Prostate gland (tissue), 2 donors: ENCODE measurements at regions not wholly inside any gene's neighbourhood (a gene's known extent, or its start where the extent isn't known, plus 50 kb on each side); places are given as distances from the start of the nearest gene placed in this dataset.

Source experiments
- DNase-seq: peaks from one replicate; pipeline ENCODE4 v3.0.0-alpha.2; 2019; ENCODE audit warnings: low spot score
- H3K27ac ChIP-seq, 2 donors: fragments of 200-600 bp; sonication (generic); 2 replicates each; pipeline ENCODE4 v1.5.1; 2017 to 2019
- H3K27me3 ChIP-seq: fragments of 200-600 bp; sonication (generic); replicated peaks from 2 replicates; pipeline ENCODE4 v1.5.1; 2019; ENCODE audit not compliant: insufficient read depth
- H3K36me3 ChIP-seq, 2 donors: fragments of 200-600 bp; sonication (generic); 1 replicate in 1 of 2; 2 replicates in 1 of 2; pipeline versions ENCODE4 v1.5.1 to v1.8.1; 2017 to 2019
- H3K4me1 ChIP-seq: fragments of 200-600 bp; sonication (generic); replicated peaks from 2 replicates; pipeline ENCODE4 v1.5.1; 2019
- H3K4me3 ChIP-seq, 2 donors: fragments of 200-600 bp; sonication (generic); 2 replicates each; pipeline ENCODE4 v1.5.1; 2017 to 2019
- H3K9me3 ChIP-seq: fragments of 200-600 bp; sonication (generic); 2 replicates; pipeline ENCODE4 v1.5.1; 2017
- POLR2A ChIP-seq: fragments of 450-650 bp; IDR thresholded peaks from one replicate; pipeline ENCODE4 v1.6.1; 2016; ENCODE audit warnings: antibody characterized with exemption, mild to moderate bottlenecking
- POLR2AphosphoS5 ChIP-seq: sonication (generic); formaldehyde crosslinking; IDR thresholded peaks from one replicate; pipeline ENCODE4 v1.6.1; 2017; ENCODE audit warnings: antibody characterized with exemption
- WGBS: methylation state at CpG from one replicate; pipeline ENCODE4 v1.1.5; 2018; 5-methylcytosine and 5-hydroxymethylcytosine counted together
- intact Hi-C: fragments of 100-400 bp; cut with DNase I; formaldehyde crosslinking; loops from one replicate; pipeline ENCODE4 v1.14.2; 2022
- TF ChIP-seq, protein P1 (sequence below), 4 experiments: fragments of 200-600 bp in 2 of 4; fragments of 450-650 bp in 2 of 4; sonication (generic) in 2 of 4; IDR thresholded peaks; 1 replicate in 3 of 4; 2 replicates in 1 of 4; pipeline ENCODE4 v1.5.1; 2016 to 2019; ENCODE audit warnings: antibody characterized with exemption in 4 of 4, mild to moderate bottlenecking in 2 of 4, moderate library complexity in 2 of 4

DNA sequence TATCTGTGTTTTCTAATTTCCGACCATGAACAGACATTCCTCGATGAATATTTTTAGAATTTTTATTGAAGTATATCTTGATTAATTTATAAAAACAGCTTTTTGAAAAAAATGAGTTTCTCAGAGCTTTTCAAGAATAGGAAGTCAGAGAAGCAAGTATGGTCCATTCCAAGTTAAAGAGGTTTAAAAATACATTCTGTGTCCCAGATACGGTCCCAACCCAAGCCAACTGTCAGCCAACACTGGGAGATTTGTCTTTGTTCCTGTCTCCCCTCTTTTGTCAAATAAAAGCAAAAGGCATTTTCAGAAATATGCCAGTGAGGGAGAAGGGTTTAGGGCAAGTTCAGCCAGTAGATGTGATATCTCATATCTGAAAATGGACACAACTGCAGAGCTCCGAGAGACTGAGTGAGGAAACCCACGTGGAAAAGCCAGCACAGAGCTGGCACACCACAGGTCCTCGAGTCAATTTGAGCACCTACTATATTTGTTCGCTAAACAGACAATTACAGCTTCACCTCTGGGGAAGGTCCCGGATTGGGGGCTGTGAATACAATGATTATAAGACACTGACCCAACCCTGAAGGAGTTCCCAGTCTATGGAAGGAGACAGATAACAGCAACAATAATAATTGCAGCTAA, 59.8 kb downstream of the C11orf91 start:
- Histone ChIP-seq H3K9me3 (no peaks in the 10 kb centered on the region), H3K4me1 (no peaks in the 10 kb centered on the region), H3K27me3 (no peaks in the 10 kb centered on the region), H3K4me3 (no peak overlapping the region), H3K36me3 (no peaks in the 10 kb centered on the region), H3K27ac (no peak overlapping the region)
- intact Hi-C loops, result no loop called here
- DNase-seq, result no peak
- WGBS, result 32% methylated on average over 8 of the region's 8 CpGs
- TF ChIP-seq POLR2AphosphoS5 (no peak), POLR2A (no peak)
- TF ChIP-seq, protein P1, sequence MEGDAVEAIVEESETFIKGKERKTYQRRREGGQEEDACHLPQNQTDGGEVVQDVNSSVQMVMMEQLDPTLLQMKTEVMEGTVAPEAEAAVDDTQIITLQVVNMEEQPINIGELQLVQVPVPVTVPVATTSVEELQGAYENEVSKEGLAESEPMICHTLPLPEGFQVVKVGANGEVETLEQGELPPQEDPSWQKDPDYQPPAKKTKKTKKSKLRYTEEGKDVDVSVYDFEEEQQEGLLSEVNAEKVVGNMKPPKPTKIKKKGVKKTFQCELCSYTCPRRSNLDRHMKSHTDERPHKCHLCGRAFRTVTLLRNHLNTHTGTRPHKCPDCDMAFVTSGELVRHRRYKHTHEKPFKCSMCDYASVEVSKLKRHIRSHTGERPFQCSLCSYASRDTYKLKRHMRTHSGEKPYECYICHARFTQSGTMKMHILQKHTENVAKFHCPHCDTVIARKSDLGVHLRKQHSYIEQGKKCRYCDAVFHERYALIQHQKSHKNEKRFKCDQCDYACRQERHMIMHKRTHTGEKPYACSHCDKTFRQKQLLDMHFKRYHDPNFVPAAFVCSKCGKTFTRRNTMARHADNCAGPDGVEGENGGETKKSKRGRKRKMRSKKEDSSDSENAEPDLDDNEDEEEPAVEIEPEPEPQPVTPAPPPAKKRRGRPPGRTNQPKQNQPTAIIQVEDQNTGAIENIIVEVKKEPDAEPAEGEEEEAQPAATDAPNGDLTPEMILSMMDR (IDR thresholded peaks at IDR 0.05), result no peak

DNA sequence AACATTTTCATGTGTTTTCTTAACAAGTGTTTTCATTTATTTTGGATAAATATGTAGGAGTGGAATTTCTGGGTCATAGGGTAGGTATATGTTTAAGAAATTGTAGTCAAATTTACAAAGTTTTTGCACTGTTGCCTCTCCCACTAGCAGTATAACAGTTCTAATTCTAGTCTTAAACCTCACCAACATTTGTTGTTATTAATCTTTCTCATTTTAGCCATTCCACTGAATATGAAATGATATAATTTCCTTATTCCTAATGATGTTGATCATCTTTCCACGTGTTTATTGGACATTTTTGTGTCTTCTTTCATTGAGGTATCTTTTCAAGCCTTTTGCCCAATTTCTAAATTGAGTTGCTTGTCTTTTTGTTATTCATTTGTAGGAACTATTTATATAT, 62.0 kb downstream of the C11orf91 start:
- no peaks in the 10 kb centered on the region for H3K9me3 ChIP-seq
- no peak overlapping the region for H3K4me3 ChIP-seq
- intact Hi-C loops, result no loop called here
- no peak for DNase-seq
- no peaks in the 10 kb centered on the region for H3K4me1 ChIP-seq
- TF ChIP-seq POLR2AphosphoS5, result no peak
- TF ChIP-seq POLR2A, result no peak
- TF ChIP-seq, protein P1 (IDR thresholded peaks at IDR 0.05), result no peak
- no peaks in the 10 kb centered on the region for H3K27me3 ChIP-seq
- H3K36me3 ChIP-seq, result no peaks in the 10 kb centered on the region
- H3K27ac ChIP-seq, result no peak overlapping the region
- WGBS, result 53% methylated on average over 1 of the region's 1 CpG

DNA sequence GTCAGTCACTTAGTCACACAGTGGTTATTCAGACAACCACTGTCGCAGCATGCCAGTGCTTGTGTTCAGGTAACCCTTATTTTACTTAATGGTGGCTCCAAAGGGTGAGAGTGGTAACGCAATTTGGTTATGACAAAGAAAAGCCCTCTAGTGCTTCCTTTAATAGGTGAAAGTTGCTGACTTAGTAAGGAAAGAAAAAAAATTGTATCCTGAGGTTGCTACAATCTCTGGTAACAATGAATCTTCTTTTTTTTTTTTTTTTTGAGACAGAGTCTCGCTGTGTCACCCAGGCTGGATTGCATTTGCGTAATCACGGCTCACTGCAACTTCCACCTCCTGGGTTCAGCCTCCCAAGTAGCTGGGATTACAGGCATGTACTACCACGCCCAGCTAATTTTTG, 64.5 kb downstream of the C11orf91 start:
- intact Hi-C loops, result no loop called here
- H3K4me3 ChIP-seq, result no peak overlapping the region
- H3K27me3 ChIP-seq, result no peaks in the 10 kb centered on the region
- 85% methylated on average over 6 of the region's 6 CpGs for WGBS
- no peak overlapping the region for H3K27ac ChIP-seq
- DNase-seq, result no peak
- H3K9me3 ChIP-seq, result no peaks in the 10 kb centered on the region
- TF ChIP-seq POLR2A (no peak), POLR2AphosphoS5 (no peak)
- TF ChIP-seq, protein P1 (IDR thresholded peaks at IDR 0.05), result no peak
- H3K36me3 ChIP-seq, result no peaks in the 10 kb centered on the region
- no peaks in the 10 kb centered on the region for H3K4me1 ChIP-seq

DNA sequence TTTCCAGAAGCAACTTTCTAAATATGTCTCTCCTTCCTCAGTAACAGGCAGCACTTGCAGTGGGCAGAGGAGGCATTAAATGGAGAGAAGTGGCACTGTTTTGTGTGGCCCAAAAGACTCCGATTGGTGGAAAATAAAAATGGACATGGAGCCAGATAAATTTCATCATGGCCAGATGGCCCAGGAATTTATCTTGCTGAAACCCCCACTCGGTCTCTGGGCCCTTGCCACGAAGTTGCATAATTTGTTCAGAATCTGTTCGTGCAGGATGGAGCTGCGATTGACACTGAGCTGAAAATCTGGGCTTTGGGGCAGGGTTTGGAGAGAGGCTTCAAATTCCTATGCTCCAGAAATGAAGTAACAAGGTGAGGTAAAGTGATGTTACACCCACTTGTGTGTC, 65.5 kb downstream of the C11orf91 start:
- H3K4me3 ChIP-seq, result no peak overlapping the region
- H3K27me3 ChIP-seq, result no peaks in the 10 kb centered on the region
- no peak for DNase-seq
- no peaks in the 10 kb centered on the region for H3K36me3 ChIP-seq
- H3K4me1 ChIP-seq, result no peaks in the 10 kb centered on the region
- WGBS, result 71% methylated on average over 5 of the region's 5 CpGs
- H3K27ac ChIP-seq, result no peak overlapping the region
- H3K9me3 ChIP-seq, result no peaks in the 10 kb centered on the region
- intact Hi-C loops, result no loop called here
- no peak for TF ChIP-seq POLR2A
- TF ChIP-seq, protein P1 (IDR thresholded peaks at IDR 0.05), result no peak
- no peak for TF ChIP-seq POLR2AphosphoS5

DNA sequence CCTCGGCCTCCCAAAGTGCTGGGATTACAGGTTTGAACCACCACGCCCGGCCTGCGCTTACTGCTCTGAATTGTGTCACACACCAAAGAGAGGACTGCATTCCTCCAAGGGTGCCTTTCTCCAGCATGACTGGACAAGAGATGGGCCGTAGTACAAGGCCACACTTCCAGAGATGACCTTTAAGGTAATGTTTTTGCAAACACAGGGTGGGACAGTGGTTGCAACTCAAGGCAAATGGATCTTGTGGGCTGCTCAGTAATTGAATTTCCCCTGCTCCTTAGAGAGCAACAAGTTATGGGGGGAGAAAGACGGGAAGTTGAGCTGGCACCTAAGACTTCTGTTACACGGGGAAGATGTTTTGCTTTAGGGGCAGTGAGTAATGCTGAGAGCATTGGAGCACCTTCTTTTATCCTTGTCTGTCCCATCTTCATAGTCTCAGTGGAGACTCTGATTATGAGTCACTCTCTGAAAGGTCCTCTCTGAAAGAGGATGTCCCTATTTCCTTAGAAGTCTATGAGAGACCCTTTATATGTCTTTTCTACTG, 66.3 kb downstream of the C11orf91 start:
- TF ChIP-seq POLR2AphosphoS5 (no peak), POLR2A (no peak)
- TF ChIP-seq, protein P1 (IDR thresholded peaks at IDR 0.05), result no peak

More for the DNA sequence above, 66.3 kb downstream of the C11orf91 start:
- Histone ChIP-seq H3K27ac (no peak overlapping the region), H3K4me3 (no peak overlapping the region), H3K4me1 (no peaks in the 10 kb centered on the region), H3K36me3 (no peaks in the 10 kb centered on the region), H3K27me3 (no peaks in the 10 kb centered on the region), H3K9me3 (no peaks in the 10 kb centered on the region)
- DNase-seq, result no peak
- 81% methylated on average over 7 of the region's 7 CpGs for WGBS
- intact Hi-C loops, result no loop called here
